Liver (tissue), 8 donors: ENCODE measurements at regions not wholly inside any gene's neighbourhood (a gene's known extent, or its start where the extent isn't known, plus 50 kb on each side); places are given as distances from the start of the nearest gene placed in this dataset.

Experiments used
- DNase-seq: peaks from one replicate; pipeline ENCODE4 v3.0.0-alpha.2; 2017; ENCODE audit warnings: low spot score
- H3K27ac ChIP-seq, 2 donors: one replicate each; pipeline ENCODE4 v1.7.0; 2013; ENCODE audit warnings: inconsistent platforms in 2 of 2, low read length in 2 of 2, control low read depth in 1 of 2, low read depth in 1 of 2, mild to moderate bottlenecking in 1 of 2
- H3K27me3 ChIP-seq, 4 donors: one replicate each; pipeline versions ENCODE4 v1.6.1 to v1.7.0; 2013; ENCODE audit warnings: low read length in 3 of 4, inconsistent platforms in 1 of 4, mild to moderate bottlenecking in 1 of 4, moderate library complexity in 1 of 4; ENCODE audit not compliant: control insufficient read depth in 4 of 4, insufficient read depth in 4 of 4
- H3K36me3 ChIP-seq, 4 donors: one replicate each; pipeline versions ENCODE4 v1.6.1 to v1.7.0; 2013; ENCODE audit warnings: low read length in 3 of 4, mild to moderate bottlenecking in 3 of 4, low read depth in 1 of 4, moderate library complexity in 1 of 4; ENCODE audit not compliant: control insufficient read depth in 4 of 4, insufficient read depth in 3 of 4
- H3K4me1 ChIP-seq, 4 donors: one replicate each; pipeline versions ENCODE4 v1.6.1 to v1.7.0; 2013; ENCODE audit warnings: low read length in 3 of 4, mild to moderate bottlenecking in 3 of 4, moderate library complexity in 1 of 4; ENCODE audit not compliant: control insufficient read depth in 4 of 4, insufficient read depth in 4 of 4
- H3K4me3 ChIP-seq, 3 donors: one replicate each; pipeline versions ENCODE4 v1.6.1 to v1.7.0; 2013; ENCODE audit warnings: low read length in 3 of 3, control low read depth in 1 of 3, low read depth in 1 of 3, mild to moderate bottlenecking in 1 of 3
- H3K9ac ChIP-seq, 2 donors: one replicate each; pipeline ENCODE4 v1.7.0; 2013; ENCODE audit warnings: low read length in 2 of 2, mild to moderate bottlenecking in 2 of 2, moderate library complexity in 2 of 2, control low read depth in 1 of 2, low read depth in 1 of 2
- H3K9me3 ChIP-seq, 4 donors: one replicate each; pipeline versions ENCODE4 v1.6.1 to v1.7.0; 2013; ENCODE audit warnings: low read length in 3 of 4; ENCODE audit not compliant: control insufficient read depth in 4 of 4
- ATF3 ChIP-seq: IDR thresholded peaks from 2 replicates; pipeline ENCODE4 v1.6.1; 2016; ENCODE audit warnings: antibody characterized with exemption
- CTCF ChIP-seq: fragments of 150-350 bp; IDR thresholded peaks from 2 replicates; pipeline ENCODE4 v1.5.1; 2017; ENCODE audit warnings: improper control_type of control experiment, low read depth, low read length; ENCODE audit not compliant: missing input control
- FOXA2 ChIP-seq: IDR thresholded peaks from 2 replicates; pipeline ENCODE4 v1.6.1; 2016; ENCODE audit warnings: antibody characterized with exemption
- GABPA ChIP-seq, 2 donors: IDR thresholded peaks in 1 of 2; conservative IDR thresholded peaks in 1 of 2; 2 replicates each; pipeline ENCODE4 v1.6.1; 2016; ENCODE audit warnings: antibody characterized with exemption in 2 of 2, mild to moderate bottlenecking in 1 of 2, moderate library complexity in 1 of 2
- HNF4A ChIP-seq, 2 donors: conservative IDR thresholded peaks; 2 replicates each; pipeline ENCODE4 v1.6.1; 2016; ENCODE audit warnings: antibody characterized with exemption in 2 of 2, mild to moderate bottlenecking in 2 of 2
- HNF4G ChIP-seq: IDR thresholded peaks from 2 replicates; pipeline ENCODE4 v1.6.1; 2016; ENCODE audit warnings: antibody characterized with exemption
- MAX ChIP-seq: IDR thresholded peaks from 2 replicates; pipeline ENCODE4 v1.6.1; 2016; ENCODE audit warnings: antibody characterized with exemption
- RAD21 ChIP-seq, 2 donors: IDR thresholded peaks; 2 replicates each; pipeline ENCODE4 v1.6.1; 2016; ENCODE audit warnings: antibody characterized with exemption in 2 of 2, mild to moderate bottlenecking in 2 of 2
- REST ChIP-seq: IDR thresholded peaks from 2 replicates; pipeline ENCODE4 v1.6.1; 2016; ENCODE audit warnings: antibody characterized with exemption, mild to moderate bottlenecking
- RXRA ChIP-seq, 2 donors: IDR thresholded peaks; 2 replicates each; pipeline ENCODE4 v1.6.1; 2017 to 2018; ENCODE audit warnings: antibody characterized with exemption in 2 of 2, mild to moderate bottlenecking in 1 of 2
- SP1 ChIP-seq: IDR thresholded peaks from 2 replicates; pipeline ENCODE4 v1.6.1; 2018; ENCODE audit warnings: antibody characterized with exemption, mild to moderate bottlenecking
- YY1 ChIP-seq: IDR thresholded peaks from 2 replicates; pipeline ENCODE4 v1.6.1; 2016; ENCODE audit warnings: antibody characterized with exemption, mild to moderate bottlenecking
- WGBS: extraction: QIAGEN DNeasy Blood & Tissue Kit; methylation state at CpG from one replicate; pipeline ENCODE4 v1.1.7; 2013; 5-methylcytosine and 5-hydroxymethylcytosine counted together
- donor health status: healthy.
- donor health status: healthy.
- donor health status: healthy.
- donor health status: healthy.
- donor health status: healthy.

- TF ChIP-seq RXRA (IDR thresholded peaks at IDR 0.05) (no peak), FOXA2 (no peak), GABPA (IDR thresholded peaks at IDR 0.05 in 1 of 2, conservative IDR thresholded peaks at IDR 0.05 in 1 of 2) (no peak), REST (no peak), MAX (no peak), ATF3 (no peak)
- no peaks in the 10 kb centered on the region for H3K27me3 ChIP-seq
- no peaks in the 10 kb centered on the region for H3K36me3 ChIP-seq
- H3K9ac ChIP-seq: no peak overlapping the region
- DNase-seq: no peak
- no peaks in the 10 kb centered on the region for H3K9me3 ChIP-seq
- no peak overlapping the region for H3K27ac ChIP-seq
- H3K4me1 ChIP-seq: no peaks in the 10 kb centered on the region
- WGBS: 82% methylated on average over 2 of the region's 2 CpGs
- H3K4me3 ChIP-seq: no peak overlapping the region
These were observed 363.0 kb downstream of the NR2F2 start for GRCh38 chr15:96693515-96693914.

- H3K4me1 ChIP-seq: no peaks in the 10 kb centered on the region
- no peaks in the 10 kb centered on the region for H3K9me3 ChIP-seq
- H3K36me3 ChIP-seq: no peaks in the 10 kb centered on the region
- H3K4me3 ChIP-seq: no peak overlapping the region
- WGBS: 55% methylated on average over 4 of the region's 4 CpGs
- TF ChIP-seq ATF3 (no peak), RAD21 (IDR thresholded peaks at IDR 0.05) (no peak), HNF4A (conservative IDR thresholded peaks at IDR 0.05) (no peak), CTCF (no peak), SP1 (no peak), HNF4G (no peak), GABPA (IDR thresholded peaks at IDR 0.05 in 1 of 2, conservative IDR thresholded peaks at IDR 0.05 in 1 of 2) (no peak), REST (no peak), YY1 (no peak)
- no peak overlapping the region for H3K27ac ChIP-seq
- no peak overlapping the region for H3K9ac ChIP-seq
- no peaks in the 10 kb centered on the region for H3K27me3 ChIP-seq
- no peak for DNase-seq
These were observed 363.6 kb downstream of the NR2F2 start for GRCh38 chr15:96693990-96694517.
